Testis (tissue), 2 donors: ENCODE measurements at regions not wholly inside any gene's neighbourhood (a gene's known extent, or its start where the extent isn't known, plus 50 kb on each side); places are given as distances from the start of the nearest gene placed in this dataset.

Experiments used
- DNase-seq: peaks from one replicate; pipeline ENCODE4 v3.0.0-alpha.2; 2019
- H3K27ac ChIP-seq, 2 donors: fragments of 200-600 bp; sonication (generic); one replicate each; pipeline ENCODE4 v1.5.1; 2019
- H3K27me3 ChIP-seq: fragments of 200-600 bp; sonication (generic); one replicate; pipeline ENCODE4 v1.5.1; 2019
- H3K36me3 ChIP-seq: fragments of 200-600 bp; sonication (generic); one replicate; pipeline ENCODE4 v1.5.1; 2017; ENCODE audit warnings: low read depth; ENCODE audit errors: missing control alignments
- H3K4me1 ChIP-seq: fragments of 200-600 bp; sonication (generic); one replicate; pipeline ENCODE4 v1.5.1; 2019
- H3K4me3 ChIP-seq, 2 donors: fragments of 200-600 bp; sonication (generic); one replicate each; pipeline ENCODE4 v1.5.1; 2017 to 2019
- H3K9me3 ChIP-seq: fragments of 200-600 bp; sonication (generic); one replicate; pipeline ENCODE4 v1.5.1; 2017
- CTCF ChIP-seq, 3 experiments: fragments of 450-650 bp in 2 of 3; fragments of 200-600 bp in 1 of 3; sonication (generic) in 1 of 3; IDR thresholded peaks; one replicate each; pipeline ENCODE4 v1.5.1; 2016 to 2019; ENCODE audit warnings: antibody characterized with exemption in 3 of 3, mild to moderate bottlenecking in 2 of 3, moderate library complexity in 1 of 3
- POLR2A ChIP-seq: fragments of 450-650 bp; IDR thresholded peaks from one replicate; pipeline ENCODE4 v1.6.1; 2017; ENCODE audit warnings: antibody characterized with exemption, mild to moderate bottlenecking, moderate library complexity
- WGBS, 2 donors: methylation state at CpG; one replicate each; pipeline ENCODE4 v1.1.5; 2018; 5-methylcytosine and 5-hydroxymethylcytosine counted together
- intact Hi-C: fragments of 100-400 bp; cut with DNase I; formaldehyde crosslinking; loops from one replicate; pipeline ENCODE4 v1.15.1; 2023; ENCODE audit warnings: low total_unique reads

GRCh38 chr15:81930582-81931369 is 115.0 kb downstream of the MEX3B start:
- no peak for DNase-seq
- TF ChIP-seq CTCF (IDR thresholded peaks at IDR 0.05) (no peak), POLR2A (no peak)
- WGBS, 2 donors, result 83% methylated on average over 11 of the region's 11 CpGs
- intact Hi-C loops, result no loop called here
- Histone ChIP-seq H3K4me1 (no peaks in the 10 kb centered on the region), H3K9me3 (no peaks in the 10 kb centered on the region), H3K4me3 (no peak overlapping the region), H3K27ac (no peak overlapping the region), H3K27me3 (no peaks in the 10 kb centered on the region), H3K36me3 (no peaks in the 10 kb centered on the region)

GRCh38 chr15:81929557-81929956 is 116.3 kb downstream of the MEX3B start:
- Histone ChIP-seq H3K4me1 (no peaks in the 10 kb centered on the region), H3K36me3 (no peaks in the 10 kb centered on the region), H3K9me3 (no peaks in the 10 kb centered on the region), H3K27me3 (no peaks in the 10 kb centered on the region), H3K27ac (no peak overlapping the region), H3K4me3 (no peak overlapping the region)
- TF ChIP-seq CTCF (IDR thresholded peaks at IDR 0.05), result no peak
- TF ChIP-seq POLR2A, result no peak
- intact Hi-C loops, result no loop called here
- DNase-seq, result no peak
- 81 to 94% methylated on average over 3 of the region's 3 CpGs for WGBS, 2 donors

- intact Hi-C loops, result no loop called here
- H3K9me3 ChIP-seq, result no peaks in the 10 kb centered on the region
- TF ChIP-seq CTCF (IDR thresholded peaks at IDR 0.05), result no peak
- H3K27me3 ChIP-seq, result no peaks in the 10 kb centered on the region
- no peaks in the 10 kb centered on the region for H3K4me1 ChIP-seq
- 91 to 93% methylated on average over 6 of the region's 6 CpGs for WGBS, 2 donors
- no peak overlapping the region for H3K4me3 ChIP-seq
- H3K27ac ChIP-seq, result no peak overlapping the region
- DNase-seq, result no peak
- H3K36me3 ChIP-seq, result no peaks in the 10 kb centered on the region
Observed at GRCh38 chr15:81926981-81927380, 118.8 kb downstream of the MEX3B start.

GRCh38 chr15:81924729-81925128 is 121.1 kb downstream of the MEX3B start:
- Histone ChIP-seq H3K36me3 (no peaks in the 10 kb centered on the region), H3K27me3 (no peaks in the 10 kb centered on the region), H3K9me3 (no peaks in the 10 kb centered on the region), H3K4me1 (no peaks in the 10 kb centered on the region), H3K27ac (no peak overlapping the region), H3K4me3 (no peak overlapping the region)
- DNase-seq, result no peak
- 86 to 95% methylated on average over 4 of the region's 4 CpGs for WGBS, 2 donors
- intact Hi-C loops, result no loop called here
- TF ChIP-seq POLR2A (no peak), CTCF (IDR thresholded peaks at IDR 0.05) (no peak)
